RWPE1 (cell line): ENCODE measurements at regions not wholly inside any gene's neighbourhood (a gene's known extent, or its start where the extent isn't known, plus 50 kb on each side); places are given as distances from the start of the nearest gene placed in this dataset.

Experiments
- CTCF ChIA-PET: fragments of 350-600 bp; sonication (Branson Sonifier 250); formaldehyde crosslinking; extraction: SDS; loops from one replicate; lab custom pipeline; 2021; lab: Yijun Ruan, JAX
- POLR2A ChIA-PET: fragments of 400-600 bp; formaldehyde crosslinking; extraction: SDS; loops from one replicate; lab custom pipeline; 2020; ENCODE audit warnings: antibody characterized with exemption; ENCODE audit not compliant: low non-redundant PET; lab: Yijun Ruan, JAX
- DNase-seq: peaks from one replicate; pipeline ENCODE4 v3.0.0; 2012; ENCODE audit warnings: low spot score
- H3K27ac ChIP-seq: fragments of 450-650 bp; 2 replicates; pipeline ENCODE4 v1.5.1; 2017
- TF ChIP-seq, protein P1 (sequence below): fragments of 450-650 bp; conservative IDR thresholded peaks from 2 replicates; pipeline ENCODE4 v1.5.1; 2017; ENCODE audit warnings: low read depth, mild to moderate bottlenecking

GRCh38 chr17:70618641-70619040 lies 449.3 kb downstream of the KCNJ2 start:
- CTCF ChIA-PET, result no interaction called here
- TF ChIP-seq, protein P1, sequence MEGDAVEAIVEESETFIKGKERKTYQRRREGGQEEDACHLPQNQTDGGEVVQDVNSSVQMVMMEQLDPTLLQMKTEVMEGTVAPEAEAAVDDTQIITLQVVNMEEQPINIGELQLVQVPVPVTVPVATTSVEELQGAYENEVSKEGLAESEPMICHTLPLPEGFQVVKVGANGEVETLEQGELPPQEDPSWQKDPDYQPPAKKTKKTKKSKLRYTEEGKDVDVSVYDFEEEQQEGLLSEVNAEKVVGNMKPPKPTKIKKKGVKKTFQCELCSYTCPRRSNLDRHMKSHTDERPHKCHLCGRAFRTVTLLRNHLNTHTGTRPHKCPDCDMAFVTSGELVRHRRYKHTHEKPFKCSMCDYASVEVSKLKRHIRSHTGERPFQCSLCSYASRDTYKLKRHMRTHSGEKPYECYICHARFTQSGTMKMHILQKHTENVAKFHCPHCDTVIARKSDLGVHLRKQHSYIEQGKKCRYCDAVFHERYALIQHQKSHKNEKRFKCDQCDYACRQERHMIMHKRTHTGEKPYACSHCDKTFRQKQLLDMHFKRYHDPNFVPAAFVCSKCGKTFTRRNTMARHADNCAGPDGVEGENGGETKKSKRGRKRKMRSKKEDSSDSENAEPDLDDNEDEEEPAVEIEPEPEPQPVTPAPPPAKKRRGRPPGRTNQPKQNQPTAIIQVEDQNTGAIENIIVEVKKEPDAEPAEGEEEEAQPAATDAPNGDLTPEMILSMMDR, result no peak
- DNase-seq, result no peak
- POLR2A ChIA-PET, result no interaction called here
- H3K27ac ChIP-seq, result no peak overlapping the region

DNA sequence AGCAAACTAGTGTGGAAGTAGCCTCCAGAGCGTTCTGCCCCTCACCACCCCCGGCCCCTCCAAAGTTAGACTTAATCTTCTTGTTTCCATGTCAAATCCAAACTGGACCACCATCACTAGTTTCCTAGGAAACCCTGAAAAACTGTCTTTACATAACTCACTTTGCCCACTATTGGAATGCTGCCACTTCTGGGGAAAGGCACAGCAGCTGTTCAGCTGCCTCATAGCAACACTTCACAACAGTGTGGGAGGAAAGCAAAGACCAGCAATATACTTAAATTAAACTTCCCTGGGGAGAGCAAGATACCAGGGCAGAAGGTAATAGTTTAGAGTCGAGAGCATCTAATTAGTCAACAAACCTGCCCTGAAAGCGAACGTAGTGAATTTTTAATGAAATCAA lies 452.2 kb downstream of the KCNJ2 start:
- TF ChIP-seq, protein P1, result no peak
- CTCF ChIA-PET, result no interaction called here
- POLR2A ChIA-PET, result no interaction called here
- DNase-seq, result no peak
- no peak overlapping the region for H3K27ac ChIP-seq

- peak; percentile 30 for DNase-seq
- ChIA-PET POLR2A (no interaction called here), CTCF (interaction anchor here (1.0 to 1.2 kb wide), 2 partner anchors 1097 to 1285 kb away, joined by 3 read pairs; no protein-coding TSS in a partner anchor)
- no peak overlapping the region for H3K27ac ChIP-seq
- TF ChIP-seq, protein P1, result peak; percentile 66
Measured at GRCh38 chr17:70622368-70623260, 453.3 kb downstream of the KCNJ2 start.

DNA sequence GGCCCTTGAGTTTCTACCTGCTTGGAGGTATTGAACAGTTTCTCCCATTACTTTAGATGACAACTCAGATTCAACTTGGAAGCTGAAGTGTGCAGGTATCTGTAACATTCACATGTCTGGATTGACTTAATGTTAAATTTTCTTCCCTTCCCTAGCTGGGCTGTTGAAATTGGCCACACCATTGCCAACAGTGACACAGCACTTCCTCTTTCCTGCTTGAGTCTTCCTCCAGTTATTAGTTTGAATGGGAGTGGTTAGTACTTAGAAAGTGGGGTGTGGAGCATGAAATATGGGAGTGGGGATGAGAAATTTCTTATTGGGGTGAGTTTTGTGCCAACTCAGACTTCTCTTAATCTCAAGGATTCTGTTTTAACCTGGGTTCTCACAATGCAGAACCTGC lies 454.9 kb downstream of the KCNJ2 start:
- ChIA-PET CTCF (interaction anchor here (1.2 kb wide), 1 partner anchor 71 kb away, joined by 4 read pairs; no protein-coding TSS in a partner anchor), POLR2A (no interaction called here)
- H3K27ac ChIP-seq, result no peak overlapping the region
- TF ChIP-seq, protein P1, result no peak
- DNase-seq, result no peak

GRCh38 chr17:70629902-70630301 lies 460.6 kb downstream of the KCNJ2 start:
- DNase-seq, result peak; percentile 36
- TF ChIP-seq, protein P1, result peak; percentile 54; the same call in 1 of the 2 replicates
- ChIA-PET CTCF (interaction anchor here (0.5 to 1.2 kb wide), 10 partner anchors 16 to 1644 kb away, joined by 3 to 4 read pairs (median 3); no protein-coding TSS in a partner anchor), POLR2A (interaction anchor here (0.6 kb wide), 1 partner anchor 1098 kb away, joined by 3 read pairs; no protein-coding TSS in a partner anchor)
- no peak overlapping the region for H3K27ac ChIP-seq

DNA sequence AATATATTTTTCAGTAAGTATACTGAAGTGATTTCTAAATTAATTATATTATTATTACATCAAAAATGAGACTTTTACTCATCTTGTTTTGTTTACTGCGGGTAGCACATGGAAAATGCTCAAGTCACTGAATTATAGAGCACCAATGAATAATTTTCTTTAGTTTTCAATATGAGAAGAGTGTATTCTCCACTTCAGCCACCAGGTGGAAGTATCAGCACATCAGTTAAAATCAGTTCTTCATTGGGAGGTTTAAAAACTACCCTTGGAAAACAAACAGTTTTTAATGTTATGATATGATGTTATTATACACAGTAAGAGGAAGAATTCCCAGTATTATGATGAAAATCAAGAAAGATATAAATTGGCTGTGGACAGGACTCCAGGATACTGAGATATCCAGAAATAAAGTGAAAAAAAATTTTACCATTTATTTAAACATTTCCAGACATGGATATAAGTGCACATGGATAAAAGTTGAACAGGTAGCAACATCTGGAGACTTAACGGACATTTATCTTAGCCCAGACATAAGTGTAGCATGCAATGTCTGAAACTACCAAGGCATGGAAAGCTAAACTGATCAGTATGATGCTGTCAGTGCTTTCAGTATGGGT lies 467.3 kb downstream of the KCNJ2 start:
- no peak overlapping the region for H3K27ac ChIP-seq
- POLR2A ChIA-PET, result no interaction called here
- TF ChIP-seq, protein P1, result peak; percentile 85
- DNase-seq, result peak; percentile 45
- CTCF ChIA-PET, result interaction anchor here (0.5 to 0.7 kb wide), 2 partner anchors 454 to 809 kb away, joined by 3 to 4 read pairs; no protein-coding TSS in a partner anchor
